Immature natural killer cell (primary cell): ENCODE measurements at regions not wholly inside any gene's neighbourhood (a gene's known extent, or its start where the extent isn't known, plus 50 kb on each side); places are given as distances from the start of the nearest gene placed in this dataset.

Experiments
- DNase-seq, 3 donors: peaks; one replicate each; pipeline ENCODE4 v3.0.0; 2022; ENCODE audit warnings: mixed read lengths in 1 of 3
- H3K27ac Mint-ChIP-seq, 6 donors: one replicate each; pipeline ENCODE4 v1.8.0; 2020; ENCODE audit warnings: mixed read lengths in 6 of 6, mild to moderate bottlenecking in 5 of 6, inconsistent platforms in 4 of 6, moderate library complexity in 3 of 6
- H3K27me3 Mint-ChIP-seq, 3 donors: one replicate each; pipeline ENCODE4 v1.8.0; 2020 to 2021; ENCODE audit warnings: low read depth in 3 of 3, mild to moderate bottlenecking in 3 of 3, mixed read lengths in 3 of 3, moderate library complexity in 3 of 3, inconsistent platforms in 1 of 3
- H3K36me3 Mint-ChIP-seq, 3 donors: one replicate each; pipeline ENCODE4 v1.8.0; 2020; ENCODE audit warnings: mixed read lengths in 3 of 3, inconsistent platforms in 2 of 3, mild to moderate bottlenecking in 2 of 3
- H3K4me1 Mint-ChIP-seq, 2 donors: one replicate each; pipeline ENCODE4 v1.8.0; 2020; ENCODE audit warnings: inconsistent platforms in 2 of 2, mild to moderate bottlenecking in 2 of 2, mixed read lengths in 2 of 2, moderate library complexity in 1 of 2
- H3K4me3 Mint-ChIP-seq, 5 donors: one replicate each; pipeline ENCODE4 v1.8.0; 2020; ENCODE audit warnings: mild to moderate bottlenecking in 5 of 5, mixed read lengths in 5 of 5, inconsistent platforms in 3 of 5, moderate library complexity in 3 of 5
- H3K9me3 Mint-ChIP-seq, 6 donors: one replicate each; pipeline ENCODE4 v1.8.0; 2020; ENCODE audit warnings: mild to moderate bottlenecking in 6 of 6, mixed read lengths in 6 of 6, inconsistent platforms in 4 of 6, moderate library complexity in 3 of 6

GRCh38 chr14:45362505-45362904 is 109.5 kb upstream of the MIS18BP1 start:
- H3K4me1 Mint-ChIP-seq = no peaks in the 10 kb centered on the region
- no peak overlapping the region for H3K27ac Mint-ChIP-seq
- no peak for DNase-seq
- H3K4me3 Mint-ChIP-seq = no peak overlapping the region
- H3K9me3 Mint-ChIP-seq = peaks cover 0 to 18% (median 6%) of the 10 kb centered on the region in 6 donors
- H3K27me3 Mint-ChIP-seq = peaks cover 0 to 1% (median 0%) of the 10 kb centered on the region in 3 donors
- H3K36me3 Mint-ChIP-seq = no peaks in the 10 kb centered on the region

- Mint-ChIP-seq H3K9me3 (peaks cover 0 to 15% (median 6%) of the 10 kb centered on the region in 6 donors), H3K27me3 (peaks cover 0 to 1% (median 0%) of the 10 kb centered on the region in 3 donors), H3K27ac (no peak overlapping the region), H3K4me3 (no peak overlapping the region), H3K4me1 (no peaks in the 10 kb centered on the region), H3K36me3 (no peaks in the 10 kb centered on the region)
- no peak for DNase-seq
These were observed 108.7 kb upstream of the MIS18BP1 start for GRCh38 chr14:45361727-45362126.

- Mint-ChIP-seq H3K9me3 (peaks cover 2 to 23% (median 7%) of the 10 kb centered on the region in 6 donors), H3K36me3 (no peaks in the 10 kb centered on the region), H3K27me3 (peaks cover 0 to 1% (median 0%) of the 10 kb centered on the region in 3 donors), H3K4me1 (no peaks in the 10 kb centered on the region), H3K4me3 (no peak overlapping the region), H3K27ac (no peak overlapping the region)
- DNase-seq = no peak
These were observed 106.7 kb upstream of the MIS18BP1 start for GRCh38 chr14:45359746-45360145.

- H3K4me3 Mint-ChIP-seq = no peak overlapping the region
- H3K27me3 Mint-ChIP-seq = no peaks in the 10 kb centered on the region
- no peaks in the 10 kb centered on the region for H3K36me3 Mint-ChIP-seq
- peaks cover 7 to 37% (median 23%) of the 10 kb centered on the region in 6 donors for H3K9me3 Mint-ChIP-seq
- H3K27ac Mint-ChIP-seq = no peak overlapping the region
- no peaks in the 10 kb centered on the region for H3K4me1 Mint-ChIP-seq
- DNase-seq = no peak
These were observed 79.5 kb upstream of the MIS18BP1 start for GRCh38 chr14:45332360-45332988.

- no peaks in the 10 kb centered on the region for H3K4me1 Mint-ChIP-seq
- no peak for DNase-seq
- H3K27ac Mint-ChIP-seq = no peak overlapping the region
- H3K4me3 Mint-ChIP-seq = no peak overlapping the region
- H3K9me3 Mint-ChIP-seq = peaks cover 3 to 19% (median 10%) of the 10 kb centered on the region in 6 donors
- H3K27me3 Mint-ChIP-seq = no peaks in the 10 kb centered on the region
- H3K36me3 Mint-ChIP-seq = no peaks in the 10 kb centered on the region
These were observed 55.9 kb upstream of the MIS18BP1 start for GRCh38 chr14:45308745-45309397.
